GM19023 (cell line): ENCODE measurements at regions not wholly inside any gene's neighbourhood (a gene's known extent, or its start where the extent isn't known, plus 50 kb on each side); places are given as distances from the start of the nearest gene placed in this dataset.
"Not testable (repeated sequence)": the region's sequence is repeated elsewhere in the genome, so short reads cannot be mapped to it uniquely, and the experiment has no call there.

Source experiments
- ATAC-seq: cut with Tn5 transposase; IDR thresholded peaks from one replicate; pipeline ENCODE4 v1.9.1; 2021; ENCODE audit warnings: mild to moderate bottlenecking, moderate library complexity; ENCODE audit not compliant: unreplicated experiment

GRCh38 chr12:124159655-124160054, 135.2 kb upstream of the RFLNA start:
- ATAC-seq = no peak

- ATAC-seq = no peak
Measured at GRCh38 chr12:124160097-124160756, 134.7 kb upstream of the RFLNA start.

- not testable (repeated sequence) for ATAC-seq
Measured at GRCh38 chr12:124161402-124161801, 133.5 kb upstream of the RFLNA start.

GRCh38 chr12:124162151-124163110, 132.5 kb upstream of the RFLNA start:
- no peak for ATAC-seq

- no peak for ATAC-seq
Measured at GRCh38 chr12:124165695-124166094, 129.2 kb upstream of the RFLNA start.

GRCh38 chr12:124167141-124167540, 127.8 kb upstream of the RFLNA start:
- no peak for ATAC-seq

- no peak for ATAC-seq
Measured at GRCh38 chr12:124168016-124168786, 126.7 kb upstream of the RFLNA start.

- ATAC-seq = no peak
Measured at GRCh38 chr12:124169577-124170284, 125.2 kb upstream of the RFLNA start.

GRCh38 chr12:124170760-124171159, 124.1 kb upstream of the RFLNA start:
- ATAC-seq = no peak

GRCh38 chr12:124171231-124171979, 123.5 kb upstream of the RFLNA start:
- ATAC-seq = no peak

- ATAC-seq = no peak
Measured at GRCh38 chr12:124172636-124173035, 122.3 kb upstream of the RFLNA start.

GRCh38 chr12:124173692-124174091, 121.2 kb upstream of the RFLNA start:
- ATAC-seq = no peak

GRCh38 chr12:124174451-124175348, 120.2 kb upstream of the RFLNA start:
- ATAC-seq = no peak

- ATAC-seq = no peak
Measured at GRCh38 chr12:124175704-124176103, 119.2 kb upstream of the RFLNA start.

- no peak for ATAC-seq
Measured at GRCh38 chr12:124177276-124177950, 117.5 kb upstream of the RFLNA start.

- ATAC-seq = no peak
Measured at GRCh38 chr12:124177951-124178316, 117.0 kb upstream of the RFLNA start.

- ATAC-seq = no peak
Measured at GRCh38 chr12:124179936-124180607, 114.8 kb upstream of the RFLNA start.

- no peak for ATAC-seq
Measured at GRCh38 chr12:124183172-124183571, 111.7 kb upstream of the RFLNA start.
